ENCODE measurements at regions not wholly inside any gene's neighbourhood (a gene's known extent, or its start where the extent isn't known, plus 50 kb on each side); places are given as distances from the start of the nearest gene placed in this dataset.
"Not testable (repeated sequence)": the region's sequence is repeated elsewhere in the genome, so short reads cannot be mapped to it uniquely, and the experiment has no call there.

GRCh38 chr20:17834804-17835203 is 133.8 kb downstream of the SNX5 start:
- no peak for DNase-seq

- no peak for DNase-seq
Observed at GRCh38 chr20:17833036-17833674, 133.4 kb downstream of the BANF2 start.

DNA sequence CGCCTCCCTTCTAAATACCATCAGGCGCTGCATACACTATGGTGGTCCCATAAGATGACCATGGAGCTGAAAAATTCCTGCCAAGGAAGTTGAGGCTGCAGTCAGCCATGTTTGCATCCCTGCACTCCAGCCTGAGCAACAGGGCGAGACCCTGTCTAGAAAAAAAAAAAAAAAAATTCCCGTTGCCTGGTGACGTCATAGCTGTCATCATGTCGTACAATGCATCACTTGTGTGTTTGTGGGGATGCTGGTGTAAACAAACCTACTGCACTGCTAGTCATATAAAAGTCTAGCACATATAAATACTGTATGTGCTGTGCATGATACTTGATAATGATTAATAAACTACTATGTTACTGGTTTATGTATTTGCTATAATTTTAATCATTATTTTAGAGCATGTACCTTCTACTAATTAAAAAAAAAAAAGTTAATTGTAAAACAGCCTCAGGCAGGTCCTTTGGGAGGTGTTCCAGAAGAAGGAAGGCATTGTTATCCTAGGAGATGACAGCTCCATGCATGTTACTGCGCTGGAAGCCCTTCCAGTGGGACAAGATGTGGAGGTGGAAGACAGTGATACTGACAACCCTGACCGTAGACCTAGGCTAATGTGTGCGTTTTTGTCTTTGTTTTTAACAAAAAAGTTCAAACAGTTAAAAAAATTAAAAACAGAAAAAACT is 132.6 kb downstream of the BANF2 start:
- DNase-seq: no peak

GRCh38 chr20:17828598-17829144 is 128.9 kb downstream of the BANF2 start:
- no peak for DNase-seq

DNA sequence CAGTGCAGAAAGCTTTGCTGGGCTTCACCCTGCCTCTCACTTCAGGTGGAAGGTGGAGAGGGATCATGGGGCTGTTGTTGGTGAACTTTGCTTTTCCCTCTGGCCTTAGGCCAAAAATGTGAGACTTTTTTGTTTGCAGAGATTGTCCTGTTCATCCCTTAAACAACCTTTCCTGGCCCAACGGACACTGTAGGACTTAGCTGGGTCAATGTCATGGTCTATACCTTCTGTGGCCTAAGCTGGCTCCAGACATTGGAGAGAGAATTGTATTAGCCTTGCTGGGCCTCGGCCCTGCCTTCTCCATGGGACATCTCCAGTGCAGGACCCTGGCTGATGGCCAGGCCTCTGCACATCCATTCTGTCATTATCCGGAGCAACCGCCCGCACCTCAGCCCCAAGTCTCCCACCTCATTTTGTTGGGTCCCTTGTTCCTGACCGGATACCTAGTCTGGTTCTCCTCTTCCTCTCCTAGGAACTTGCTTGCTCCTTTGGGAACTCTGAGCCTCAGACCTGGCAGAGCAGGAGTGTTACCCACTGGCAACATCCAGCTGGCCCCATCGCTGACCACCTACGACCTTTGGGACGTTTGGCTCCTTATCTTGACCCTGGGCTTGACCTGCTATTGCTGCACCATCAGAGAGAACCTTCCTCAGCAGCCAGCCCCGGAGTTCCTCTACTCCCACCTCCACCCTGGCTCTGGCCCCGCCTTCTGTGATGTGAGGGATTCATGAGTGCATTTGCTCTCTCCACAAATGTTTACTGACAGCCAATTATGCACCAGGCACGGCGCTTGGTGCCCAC is 128.2 kb downstream of the BANF2 start:
- DNase-seq: no peak

GRCh38 chr20:17827079-17827478 is 127.3 kb downstream of the BANF2 start:
- no peak for DNase-seq

- DNase-seq: no peak
Observed at GRCh38 chr20:17825960-17826843, 126.4 kb downstream of the BANF2 start.

DNA sequence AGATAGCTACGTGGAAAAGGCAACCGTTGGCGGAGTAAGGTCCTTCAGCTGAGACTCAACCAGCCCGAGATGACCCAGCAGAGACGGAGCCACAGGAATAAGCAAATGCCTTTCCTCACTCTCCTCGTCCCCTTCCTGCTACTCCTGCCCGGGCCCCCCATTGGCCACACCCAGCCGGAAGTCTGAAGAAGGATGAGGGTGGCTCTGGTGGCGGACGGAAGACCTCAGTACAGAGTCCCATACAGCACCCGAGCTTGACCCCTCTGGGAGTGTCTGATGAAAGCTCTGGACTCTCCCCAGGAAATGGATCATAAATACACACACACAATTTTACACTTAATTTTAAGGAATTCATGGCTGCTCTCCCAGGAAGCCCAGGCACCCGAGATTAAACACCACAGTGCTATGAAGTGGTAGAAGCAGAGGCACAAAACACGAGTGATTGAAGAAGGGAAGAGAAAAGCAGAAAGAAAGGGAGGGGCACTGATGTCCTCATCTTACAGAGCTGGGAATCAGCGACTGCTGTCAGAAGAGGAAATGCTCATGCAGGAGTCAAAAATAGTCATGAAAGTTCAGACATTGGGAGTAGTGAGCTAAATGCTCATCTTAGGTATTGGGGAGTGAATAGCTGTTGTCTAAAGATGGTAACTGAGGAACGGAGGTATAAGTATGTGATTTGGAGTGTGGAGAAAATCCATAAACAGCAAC is 125.6 kb downstream of the BANF2 start:
- DNase-seq: no peak

DNA sequence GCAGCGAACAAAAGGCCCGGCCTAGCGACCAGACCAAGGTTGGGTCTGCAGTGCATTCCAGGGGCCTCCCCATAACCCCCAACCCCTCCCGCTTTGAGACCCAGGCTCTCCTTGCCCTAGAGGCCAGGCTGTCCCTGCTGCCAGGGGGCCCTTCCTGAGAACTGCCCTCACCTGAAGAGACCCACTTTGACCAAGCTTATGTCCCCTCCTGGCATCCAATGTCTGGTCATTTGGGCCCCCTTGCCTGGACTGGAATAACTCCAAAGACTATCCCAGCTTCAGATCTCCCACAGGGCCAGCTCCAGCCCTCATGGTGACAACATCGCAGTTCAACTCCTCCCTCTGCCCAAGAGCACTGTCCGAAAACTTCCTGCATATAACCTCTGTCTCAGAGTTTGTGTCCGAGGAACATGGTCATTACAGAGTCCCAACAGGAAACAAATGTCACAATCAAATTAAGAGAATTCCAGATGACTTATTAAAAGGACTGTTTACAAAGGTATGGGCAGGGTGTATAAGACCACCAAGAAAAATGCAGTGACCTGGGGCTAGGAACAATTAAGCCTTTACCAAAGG is 125.0 kb downstream of the BANF2 start:
- DNase-seq: no peak

GRCh38 chr20:17823409-17824144 is 123.8 kb downstream of the BANF2 start:
- DNase-seq: no peak

- no peak for DNase-seq
Observed at GRCh38 chr20:17822540-17823408, 123.0 kb downstream of the BANF2 start.

GRCh38 chr20:17822039-17822438 is 122.3 kb downstream of the BANF2 start:
- no peak for DNase-seq

- DNase-seq: not testable (repeated sequence)
Observed at GRCh38 chr20:17821606-17822005, 121.8 kb downstream of the BANF2 start.

GRCh38 chr20:17819395-17820093 is 119.8 kb downstream of the BANF2 start:
- no peak for DNase-seq

DNA sequence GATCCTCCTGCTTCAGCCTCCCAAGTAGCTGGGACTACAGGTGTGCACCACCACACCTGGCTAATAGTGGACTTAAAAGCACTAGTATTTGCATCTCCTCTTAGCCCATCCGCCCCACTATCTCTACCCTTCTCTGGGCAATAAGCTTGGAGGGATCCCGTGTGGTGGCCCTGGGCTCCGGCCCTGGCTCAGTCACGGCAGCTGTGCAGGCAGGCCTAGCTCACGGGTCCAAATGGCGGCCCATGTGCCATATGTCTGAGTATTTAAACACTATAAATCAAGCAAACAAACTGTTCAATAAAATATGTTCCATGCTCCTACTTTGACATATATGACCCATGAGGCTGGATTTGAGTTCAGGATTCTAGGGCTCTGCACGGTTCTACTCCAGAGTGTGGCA is 118.4 kb downstream of the BANF2 start:
- DNase-seq: no peak

DNA sequence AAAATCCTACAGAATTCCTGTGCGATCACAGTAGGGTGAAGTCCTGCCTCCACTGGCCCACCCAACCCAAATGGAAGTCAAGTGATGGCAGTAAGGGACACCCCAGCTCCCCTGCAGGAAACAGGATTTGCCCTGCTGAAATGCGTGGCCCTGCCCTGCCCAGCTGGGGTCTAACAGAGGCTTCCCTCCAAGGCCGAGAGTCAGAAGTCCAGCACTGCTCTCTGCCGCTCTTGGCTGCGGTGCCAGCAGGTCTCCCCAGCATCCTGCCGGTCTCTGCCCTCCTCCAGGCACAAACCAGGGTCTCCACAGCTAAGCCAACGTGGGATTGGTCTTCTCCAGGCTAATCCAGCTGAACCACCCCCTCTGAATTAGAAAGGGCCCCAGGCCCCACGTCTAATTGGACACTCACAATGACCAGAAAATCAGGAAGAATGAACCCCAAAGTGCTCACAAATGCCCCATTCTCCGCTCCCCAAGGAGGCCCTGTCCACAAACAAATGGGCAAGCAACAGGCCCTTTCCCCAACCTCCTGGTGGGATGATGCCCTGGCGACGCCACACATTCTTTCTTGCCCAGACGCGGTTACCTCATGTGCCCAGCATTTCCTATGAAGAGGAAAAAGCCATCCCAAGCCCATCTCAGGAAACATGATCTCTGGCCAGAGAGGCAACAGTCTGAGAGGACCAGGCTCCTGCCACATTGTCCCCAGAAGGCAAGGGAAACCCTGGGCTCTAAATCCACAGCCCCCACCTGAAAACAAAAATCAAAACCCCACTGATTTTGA is 117.2 kb downstream of the BANF2 start:
- no peak for DNase-seq

GRCh38 chr20:17811628-17811965 is 111.8 kb downstream of the BANF2 start:
- no peak for DNase-seq

GRCh38 chr20:17810847-17811627 is 111.3 kb downstream of the BANF2 start:
- no peak for DNase-seq
